ENCODE measurements at regions not wholly inside any gene's neighbourhood (a gene's known extent, or its start where the extent isn't known, plus 50 kb on each side); places are given as distances from the start of the nearest gene placed in this dataset.

- no peak for DNase-seq
Observed at GRCh38 chr12:92528586-92528985, 174.2 kb upstream of the PLEKHG7 start.

- DNase-seq = no peak
Observed at GRCh38 chr12:92528097-92528496, 174.7 kb upstream of the PLEKHG7 start.

GRCh38 chr12:92524489-92524888 is 178.3 kb upstream of the PLEKHG7 start:
- peak; percentile 14 for DNase-seq

GRCh38 chr12:92520511-92520910 is 182.3 kb upstream of the PLEKHG7 start:
- DNase-seq = no peak

GRCh38 chr12:92519284-92519683 is 183.5 kb upstream of the PLEKHG7 start:
- DNase-seq = no peak

- no peak for DNase-seq
Observed at GRCh38 chr12:92518071-92518470, 184.7 kb upstream of the PLEKHG7 start.

- no peak for DNase-seq
Observed at GRCh38 chr12:92516277-92516600, 186.6 kb upstream of the PLEKHG7 start.

- DNase-seq = no peak
Observed at GRCh38 chr12:92513231-92513730, 189.5 kb upstream of the PLEKHG7 start.

- DNase-seq = no peak
Observed at GRCh38 chr12:92511786-92512185, 191.0 kb upstream of the PLEKHG7 start.

- no peak for DNase-seq
Observed at GRCh38 chr12:92509156-92509738, 193.5 kb upstream of the PLEKHG7 start.

- DNase-seq = no peak
Observed at GRCh38 chr12:92506891-92507290, 195.9 kb upstream of the PLEKHG7 start.

GRCh38 chr12:92506460-92506859 is 196.3 kb upstream of the PLEKHG7 start:
- no peak for DNase-seq

GRCh38 chr12:92505254-92506231 is 197.2 kb upstream of the PLEKHG7 start:
- DNase-seq = peak; percentile 59

GRCh38 chr12:92504594-92504981 is 198.2 kb upstream of the PLEKHG7 start:
- DNase-seq = no peak

GRCh38 chr12:92503971-92504593 is 198.7 kb upstream of the PLEKHG7 start:
- no peak for DNase-seq

- no peak for DNase-seq
Observed at GRCh38 chr12:92503029-92503931, 199.5 kb upstream of the PLEKHG7 start.

GRCh38 chr12:92502417-92503028 is 200.3 kb upstream of the PLEKHG7 start:
- DNase-seq = peak; percentile 13

- no peak for DNase-seq
Observed at GRCh38 chr12:92496790-92497189, 206.0 kb upstream of the PLEKHG7 start.

GRCh38 chr12:92495108-92495507 is 207.7 kb upstream of the PLEKHG7 start:
- DNase-seq = no peak

GRCh38 chr12:92493816-92494215 is 209.0 kb upstream of the PLEKHG7 start:
- DNase-seq = no peak

GRCh38 chr12:92492995-92493394 is 209.8 kb upstream of the PLEKHG7 start:
- no peak for DNase-seq

- no peak for DNase-seq
Observed at GRCh38 chr12:92492291-92492690, 210.5 kb upstream of the PLEKHG7 start.
